ENCODE measurements at regions not wholly inside any gene's neighbourhood (a gene's known extent, or its start where the extent isn't known, plus 50 kb on each side); places are given as distances from the start of the nearest gene placed in this dataset.

DNA sequence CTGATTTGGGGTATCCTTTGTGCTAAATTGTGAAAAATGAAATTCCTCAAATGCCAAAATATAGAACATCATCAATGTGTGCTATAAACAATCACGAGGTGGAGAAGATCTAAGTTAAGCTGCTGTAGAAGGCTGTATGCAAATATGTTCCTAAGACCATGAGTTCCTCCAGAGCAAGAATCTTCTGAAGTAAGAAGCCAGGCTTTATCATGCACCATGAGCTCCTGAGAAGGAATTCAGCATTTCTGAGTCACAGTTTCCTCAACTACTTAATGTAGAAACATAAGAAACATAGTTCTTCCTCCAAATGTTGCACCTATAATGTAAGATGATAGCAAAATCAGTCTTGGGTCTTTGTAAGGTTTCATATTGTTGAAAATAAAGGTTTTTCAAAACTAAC is 241.7 kb upstream of the MDFIC2 start:
- H3K27me3 ChIP-seq: no peaks in the 10 kb centered on the region
- H3K4me1 ChIP-seq: no peaks in the 10 kb centered on the region
- H3K9me3 ChIP-seq: no peaks in the 10 kb centered on the region
- no peak overlapping the region for H3K4me3 ChIP-seq
- TF ChIP-seq POLR2A (IDR thresholded peaks at IDR 0.05) (no peak), CTCF (IDR thresholded peaks at IDR 0.05) (no peak), EP300 (IDR thresholded peaks at IDR 0.05) (no peak), POLR2AphosphoS5 (IDR thresholded peaks at IDR 0.05) (no peak)
- H3K27ac ChIP-seq: no peak overlapping the region
- WGBS, 2 donors: 83 to 84% methylated on average over 1 of the region's 1 CpG
- H3K36me3 ChIP-seq: no peaks in the 10 kb centered on the region
- no peak for DNase-seq
- no peak for ATAC-seq (ENCODE audit: low FRiP score in 2 of 2)

- no peaks in the 10 kb centered on the region for H3K9me3 ChIP-seq
- no peaks in the 10 kb centered on the region for H3K36me3 ChIP-seq
- no peaks in the 10 kb centered on the region for H3K27me3 ChIP-seq
- no peak overlapping the region for H3K27ac ChIP-seq
- H3K4me3 ChIP-seq: no peak overlapping the region
- TF ChIP-seq POLR2AphosphoS5 (IDR thresholded peaks at IDR 0.05) (no peak), CTCF (IDR thresholded peaks at IDR 0.05) (peak; percentile 65 to 79 (median 74)), POLR2A (IDR thresholded peaks at IDR 0.05) (no peak), EP300 (IDR thresholded peaks at IDR 0.05) (no peak)
- WGBS, 2 donors: 43 to 58% methylated on average over 6 to 9 of the region's 9 CpGs
- no peaks in the 10 kb centered on the region for H3K4me1 ChIP-seq
- DNase-seq (peak in 1 of 2 donors; percentile 75), ATAC-seq (ENCODE audit: low FRiP score in 2 of 2) (peak; percentile 74 to 86)
These were observed 238.4 kb upstream of the MDFIC2 start for GRCh38 chr3:70550723-70551319.

GRCh38 chr3:70546679-70547078 is 234.2 kb upstream of the MDFIC2 start:
- H3K27me3 ChIP-seq: no peaks in the 10 kb centered on the region
- no peak overlapping the region for H3K4me3 ChIP-seq
- WGBS, 2 donors: 76 to 81% methylated on average over 4 of the region's 4 CpGs
- TF ChIP-seq EP300 (IDR thresholded peaks at IDR 0.05) (no peak), CTCF (IDR thresholded peaks at IDR 0.05) (no peak), POLR2A (IDR thresholded peaks at IDR 0.05) (no peak), POLR2AphosphoS5 (IDR thresholded peaks at IDR 0.05) (no peak)
- ATAC-seq (ENCODE audit: low FRiP score in 2 of 2) (no peak), DNase-seq (no peak)
- no peaks in the 10 kb centered on the region for H3K36me3 ChIP-seq
- no peaks in the 10 kb centered on the region for H3K4me1 ChIP-seq
- no peaks in the 10 kb centered on the region for H3K9me3 ChIP-seq
- H3K27ac ChIP-seq: no peak overlapping the region

DNA sequence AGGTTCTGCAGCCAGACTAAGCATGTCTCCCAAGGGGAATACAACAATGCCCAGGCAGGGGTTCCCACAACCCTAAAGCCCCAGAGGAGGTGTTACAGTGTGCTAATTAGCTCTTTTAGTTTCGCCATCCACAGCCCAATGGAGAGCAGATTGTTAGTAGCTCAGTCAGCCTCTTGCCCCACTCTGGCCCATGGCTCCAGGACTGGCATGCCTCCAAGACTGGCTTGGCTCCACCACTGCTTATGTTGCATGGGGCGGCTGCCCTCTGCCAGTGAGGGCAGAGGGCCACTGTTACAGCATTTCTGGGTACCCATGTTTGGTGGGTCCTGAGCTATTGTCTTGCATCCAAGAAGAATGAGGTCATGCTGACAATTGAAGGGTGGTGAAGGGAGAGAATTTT is 231.1 kb upstream of the MDFIC2 start:
- no peaks in the 10 kb centered on the region for H3K36me3 ChIP-seq
- peaks cover 0 to 7% (median 0%) of the 10 kb centered on the region in 4 donors for H3K9me3 ChIP-seq
- no peak overlapping the region for H3K27ac ChIP-seq
- no peaks in the 10 kb centered on the region for H3K27me3 ChIP-seq
- no peak overlapping the region for H3K4me3 ChIP-seq
- DNase-seq (peak in 1 of 2 donors; percentile 15), ATAC-seq (ENCODE audit: low FRiP score in 2 of 2) (no peak)
- no peaks in the 10 kb centered on the region for H3K4me1 ChIP-seq
- TF ChIP-seq CTCF (IDR thresholded peaks at IDR 0.05): no peak
- TF ChIP-seq POLR2A (IDR thresholded peaks at IDR 0.05): no peak
- TF ChIP-seq EP300 (IDR thresholded peaks at IDR 0.05): no peak
- no peak for TF ChIP-seq POLR2AphosphoS5 (IDR thresholded peaks at IDR 0.05)
- 83 to 100% methylated on average over 1 to 2 of the region's 2 CpGs for WGBS, 2 donors

- no peak for DNase-seq
- WGBS, 2 donors: 92 to 100% methylated on average over 2 of the region's 2 CpGs
- no peaks in the 10 kb centered on the region for H3K36me3 ChIP-seq
These were observed 227.5 kb upstream of the MDFIC2 start for GRCh38 chr3:70539908-70540307.

More at GRCh38 chr3:70539908-70540307, 227.5 kb upstream of the MDFIC2 start:
- Histone ChIP-seq H3K4me3 (no peak overlapping the region), H3K4me1 (no peaks in the 10 kb centered on the region), H3K27me3 (no peaks in the 10 kb centered on the region), H3K27ac (no peak overlapping the region), H3K9me3 (peaks cover 0 to 7% (median 0%) of the 10 kb centered on the region in 4 donors)
- ATAC-seq (ENCODE audit: low FRiP score in 2 of 2): no peak
- TF ChIP-seq EP300 (IDR thresholded peaks at IDR 0.05): no peak
- no peak for TF ChIP-seq POLR2A (IDR thresholded peaks at IDR 0.05)
- no peak for TF ChIP-seq CTCF (IDR thresholded peaks at IDR 0.05)
- TF ChIP-seq POLR2AphosphoS5 (IDR thresholded peaks at IDR 0.05): no peak
